Ishikawa (cell line): ENCODE measurements at regions not wholly inside any gene's neighbourhood (a gene's known extent, or its start where the extent isn't known, plus 50 kb on each side); places are given as distances from the start of the nearest gene placed in this dataset.

Experiments used
- CREB1 ChIP-seq: IDR thresholded peaks from 2 replicates; pipeline ENCODE4 v1.6.1; 2012; ENCODE audit warnings: low read depth
- TAF1 ChIP-seq: IDR thresholded peaks from 2 replicates; pipeline ENCODE4 v1.6.1; 2012; ENCODE audit warnings: low read depth, mild to moderate bottlenecking
- TCF12 ChIP-seq: IDR thresholded peaks from 2 replicates; pipeline ENCODE4 v1.6.1; 2012; ENCODE audit warnings: low read depth

DNA sequence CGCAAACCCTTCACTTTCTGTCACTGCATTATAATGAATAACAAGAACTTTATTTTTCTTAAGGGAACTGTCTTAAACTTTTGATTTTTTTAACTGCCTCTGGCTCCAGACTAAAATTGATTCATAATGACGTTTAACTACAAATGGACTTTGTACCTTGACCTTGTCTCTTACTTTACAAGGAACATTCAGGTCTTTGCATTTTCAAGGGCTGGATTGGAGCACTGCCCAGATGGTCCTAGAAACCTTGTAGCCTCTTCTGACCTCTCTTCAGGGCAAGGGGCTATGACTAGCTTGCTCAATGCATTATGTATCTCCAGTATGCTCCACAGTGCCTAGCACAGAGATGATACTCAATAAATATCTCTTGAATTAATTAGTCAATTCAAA is 612.6 kb upstream of the CLINT1 start:
- no peak for TF ChIP-seq CREB1
- TF ChIP-seq TCF12: no peak
- TF ChIP-seq TAF1: no peak
